Mesothelial cell of epicardium (in vitro differentiated cells): ENCODE measurements at regions not wholly inside any gene's neighbourhood (a gene's known extent, or its start where the extent isn't known, plus 50 kb on each side); places are given as distances from the start of the nearest gene placed in this dataset.

ENCODE experiments used
- DNase-seq, 2 experiments: peaks; one replicate each; pipeline ENCODE4 v3.0.0; 2021; ENCODE audit warnings: low spot score in 2 of 2; ENCODE audit not compliant: unreplicated experiment in 2 of 2
- H3K27ac Mint-ChIP-seq: 2 replicates; pipeline ENCODE4 v1.8.0; 2021; ENCODE audit warnings: mixed read lengths
- H3K27me3 Mint-ChIP-seq: 2 replicates; pipeline ENCODE4 v1.8.0; 2021; ENCODE audit warnings: low read depth, mixed read lengths
- H3K36me3 Mint-ChIP-seq: 2 replicates; pipeline ENCODE4 v1.8.0; 2021; ENCODE audit warnings: mixed read lengths
- H3K4me1 Mint-ChIP-seq: 2 replicates; pipeline ENCODE4 v1.8.0; 2021; ENCODE audit warnings: mixed read lengths
- H3K4me3 Mint-ChIP-seq: 2 replicates; pipeline ENCODE4 v1.8.0; 2021; ENCODE audit warnings: mild to moderate bottlenecking, moderate library complexity, mixed read lengths
- H3K9me3 Mint-ChIP-seq: 2 replicates; pipeline ENCODE4 v1.8.0; 2021; ENCODE audit warnings: mixed read lengths
- CTCF ChIP-seq: fragments of 200-600 bp; sonication (generic); IDR thresholded peaks from one replicate; pipeline ENCODE4 v1.5.0; 2021; ENCODE audit warnings: antibody characterized with exemption; ENCODE audit not compliant: unreplicated experiment

- H3K36me3 Mint-ChIP-seq: no peaks in the 10 kb centered on the region
- H3K9me3 Mint-ChIP-seq: peaks cover 20% of the 10 kb centered on the region
- no peak for DNase-seq
- H3K27me3 Mint-ChIP-seq: no peaks in the 10 kb centered on the region
- H3K27ac Mint-ChIP-seq: no peak overlapping the region
- H3K4me3 Mint-ChIP-seq: no peak overlapping the region
- H3K4me1 Mint-ChIP-seq: no peaks in the 10 kb centered on the region
- TF ChIP-seq CTCF: no peak
These were observed 255.3 kb upstream of the ID2 start for GRCh38 chr2:8426550-8426949.

GRCh38 chr2:8427211-8427610, 254.6 kb upstream of the ID2 start:
- Mint-ChIP-seq H3K27me3 (no peaks in the 10 kb centered on the region), H3K4me3 (no peak overlapping the region), H3K27ac (no peak overlapping the region), H3K36me3 (no peaks in the 10 kb centered on the region), H3K9me3 (peaks cover 20% of the 10 kb centered on the region), H3K4me1 (no peaks in the 10 kb centered on the region)
- no peak for TF ChIP-seq CTCF
- peak in 1 of 2 experiments; percentile 16 for DNase-seq

- peak in 1 of 2 experiments; percentile 19 for DNase-seq
- H3K4me3 Mint-ChIP-seq: no peak overlapping the region
- H3K27me3 Mint-ChIP-seq: no peaks in the 10 kb centered on the region
- peaks cover 11% of the 10 kb centered on the region for H3K9me3 Mint-ChIP-seq
- H3K4me1 Mint-ChIP-seq: peaks cover 5% of the 10 kb centered on the region
- TF ChIP-seq CTCF: no peak
- H3K27ac Mint-ChIP-seq: no peak overlapping the region
- no peaks in the 10 kb centered on the region for H3K36me3 Mint-ChIP-seq
These were observed 251.2 kb upstream of the ID2 start for GRCh38 chr2:8430628-8431027.

GRCh38 chr2:8431446-8432125, 250.3 kb upstream of the ID2 start:
- Mint-ChIP-seq H3K4me1 (peaks cover 8% of the 10 kb centered on the region), H3K27ac (no peak overlapping the region), H3K4me3 (no peak overlapping the region), H3K9me3 (peaks cover 11% of the 10 kb centered on the region), H3K36me3 (no peaks in the 10 kb centered on the region), H3K27me3 (no peaks in the 10 kb centered on the region)
- no peak for TF ChIP-seq CTCF
- peak in 1 of 2 experiments; percentile 0 for DNase-seq

- peaks cover 8% of the 10 kb centered on the region for H3K4me1 Mint-ChIP-seq
- H3K27me3 Mint-ChIP-seq: no peaks in the 10 kb centered on the region
- H3K9me3 Mint-ChIP-seq: peaks cover 10% of the 10 kb centered on the region
- H3K36me3 Mint-ChIP-seq: no peaks in the 10 kb centered on the region
- no peak overlapping the region for H3K4me3 Mint-ChIP-seq
- TF ChIP-seq CTCF: no peak
- no peak overlapping the region for H3K27ac Mint-ChIP-seq
- peak in 1 of 2 experiments; percentile 2 for DNase-seq
These were observed 249.0 kb upstream of the ID2 start for GRCh38 chr2:8432706-8433336.
